ENCODE measurements at regions not wholly inside any gene's neighbourhood (a gene's known extent, or its start where the extent isn't known, plus 50 kb on each side); places are given as distances from the start of the nearest gene placed in this dataset.

GRCh38 chr21:41064951-41065350 lies 103.0 kb upstream of the BACE2 start:
- intact Hi-C loops (cut with DNase I): no loop called here
- Histone ChIP-seq H3K27me3 (peaks cover 22% of the 10 kb centered on the region), H3K4me1 (no peaks in the 10 kb centered on the region)

GRCh38 chr21:41065539-41065938 lies 102.4 kb upstream of the BACE2 start:
- H3K4me3 ChIP-seq: no peak overlapping the region
- intact Hi-C loops (cut with DNase I): no loop called here
- no peak for ATAC-seq
- H3K27ac ChIP-seq: no peak overlapping the region
- H3K9me3 ChIP-seq: no peaks in the 10 kb centered on the region
- no peaks in the 10 kb centered on the region for H3K4me1 ChIP-seq
- peaks cover 22% of the 10 kb centered on the region for H3K27me3 ChIP-seq
- TF ChIP-seq CTCF (IDR thresholded peaks at IDR 0.05): no peak
- H3K36me3 ChIP-seq: no peaks in the 10 kb centered on the region
- DNase-seq: no peak

More at GRCh38 chr21:41064951-41065350, 103.0 kb upstream of the BACE2 start:
- H3K36me3 ChIP-seq: no peaks in the 10 kb centered on the region
- H3K4me3 ChIP-seq: no peak overlapping the region
- no peaks in the 10 kb centered on the region for H3K9me3 ChIP-seq
- TF ChIP-seq CTCF (IDR thresholded peaks at IDR 0.05): no peak
- ATAC-seq: no peak
- DNase-seq: no peak
- H3K27ac ChIP-seq: no peak overlapping the region

- ATAC-seq (no peak), DNase-seq (no peak)
- Histone ChIP-seq H3K27me3 (peaks cover 22% of the 10 kb centered on the region), H3K4me3 (no peak overlapping the region), H3K27ac (no peak overlapping the region), H3K4me1 (no peaks in the 10 kb centered on the region), H3K36me3 (no peaks in the 10 kb centered on the region), H3K9me3 (no peaks in the 10 kb centered on the region)
- intact Hi-C loops (cut with DNase I): no loop called here
- no peak for TF ChIP-seq CTCF (IDR thresholded peaks at IDR 0.05)
These were observed 101.6 kb upstream of the BACE2 start for GRCh38 chr21:41066086-41066938.

GRCh38 chr21:41067709-41068108 lies 100.3 kb upstream of the BACE2 start:
- no peak overlapping the region for H3K27ac ChIP-seq
- H3K27me3 ChIP-seq: peaks cover 22% of the 10 kb centered on the region
- no peak overlapping the region for H3K4me3 ChIP-seq
- intact Hi-C loops (cut with DNase I): no loop called here
- no peak for ATAC-seq
- H3K36me3 ChIP-seq: no peaks in the 10 kb centered on the region
- no peak for DNase-seq
- H3K9me3 ChIP-seq: no peaks in the 10 kb centered on the region
- H3K4me1 ChIP-seq: no peaks in the 10 kb centered on the region
- no peak for TF ChIP-seq CTCF (IDR thresholded peaks at IDR 0.05)

- ATAC-seq: no peak
- Histone ChIP-seq H3K4me1 (no peaks in the 10 kb centered on the region), H3K9me3 (no peaks in the 10 kb centered on the region), H3K27me3 (peaks cover 22% of the 10 kb centered on the region), H3K4me3 (no peak overlapping the region), H3K27ac (no peak overlapping the region), H3K36me3 (no peaks in the 10 kb centered on the region)
- no peak for TF ChIP-seq CTCF (IDR thresholded peaks at IDR 0.05)
- intact Hi-C loops (cut with DNase I): no loop called here
- DNase-seq: no peak
These were observed 99.5 kb upstream of the BACE2 start for GRCh38 chr21:41068496-41068895.
